ENCODE measurements at regions not wholly inside any gene's neighbourhood (a gene's known extent, or its start where the extent isn't known, plus 50 kb on each side); places are given as distances from the start of the nearest gene placed in this dataset.

- no peak for DNase-seq
- intact Hi-C loops (cut with DNase I) = no loop called here
- Histone ChIP-seq H3K4me1 (no peaks in the 10 kb centered on the region), H3K27me3 (no peaks in the 10 kb centered on the region), H3K4me3 (no peak overlapping the region), H3K36me3 (peaks cover 0 to 15% (median 0%) of the 10 kb centered on the region in 4 donors), H3K9me3 (peaks cover 0 to 7% (median 0%) of the 10 kb centered on the region in 4 donors), H3K27ac (no peak overlapping the region)
- TF ChIP-seq POLR2A (IDR thresholded peaks at IDR 0.05) (no peak), CTCF (IDR thresholded peaks at IDR 0.05) (peak in 2 of 4 experiments; percentile 38 to 59), POLR2AphosphoS5 (IDR thresholded peaks at IDR 0.05) (no peak), EP300 (IDR thresholded peaks at IDR 0.05) (no peak)
- 53 to 59% methylated on average over 3 of the region's 3 CpGs for WGBS, 2 donors
These were observed 63.7 kb upstream of the CD99 start for GRCh38 chrX:2627272-2627867.

- peaks cover 0 to 15% (median 0%) of the 10 kb centered on the region in 4 donors for H3K36me3 ChIP-seq
- WGBS, 2 donors = 78 to 95% methylated on average over 2 of the region's 2 CpGs
- no peak overlapping the region for H3K27ac ChIP-seq
- H3K27me3 ChIP-seq = no peaks in the 10 kb centered on the region
- no peak for DNase-seq
- no peaks in the 10 kb centered on the region for H3K4me1 ChIP-seq
- H3K9me3 ChIP-seq = peaks cover 0 to 5% (median 0%) of the 10 kb centered on the region in 4 donors
- H3K4me3 ChIP-seq = no peak overlapping the region
- TF ChIP-seq POLR2A (IDR thresholded peaks at IDR 0.05) = no peak
- TF ChIP-seq CTCF (IDR thresholded peaks at IDR 0.05) = no peak
- no peak for TF ChIP-seq EP300 (IDR thresholded peaks at IDR 0.05)
- no peak for TF ChIP-seq POLR2AphosphoS5 (IDR thresholded peaks at IDR 0.05)
- intact Hi-C loops (cut with DNase I) = no loop called here
These were observed 64.3 kb upstream of the CD99 start for GRCh38 chrX:2626750-2627149.

- Histone ChIP-seq H3K4me3 (no peak overlapping the region), H3K27ac (no peak overlapping the region), H3K4me1 (no peaks in the 10 kb centered on the region), H3K27me3 (no peaks in the 10 kb centered on the region), H3K36me3 (peaks cover 0 to 20% (median 0%) of the 10 kb centered on the region in 4 donors), H3K9me3 (no peaks in the 10 kb centered on the region)
- no peak for DNase-seq
- intact Hi-C loops (cut with DNase I) = no loop called here
- TF ChIP-seq CTCF (IDR thresholded peaks at IDR 0.05) = no peak
- TF ChIP-seq POLR2AphosphoS5 (IDR thresholded peaks at IDR 0.05) = no peak
- no peak for TF ChIP-seq EP300 (IDR thresholded peaks at IDR 0.05)
- no peak for TF ChIP-seq POLR2A (IDR thresholded peaks at IDR 0.05)
- WGBS, 2 donors = 92 to 94% methylated on average over 3 of the region's 3 CpGs
These were observed 70.5 kb upstream of the CD99 start for GRCh38 chrX:2620576-2620975.

- H3K4me1 ChIP-seq = no peaks in the 10 kb centered on the region
- H3K36me3 ChIP-seq = peaks cover 0 to 17% (median 0%) of the 10 kb centered on the region in 4 donors
- 41 to 53% methylated on average over 4 of the region's 4 CpGs for WGBS, 2 donors
- no peak for TF ChIP-seq CTCF (IDR thresholded peaks at IDR 0.05)
- TF ChIP-seq POLR2AphosphoS5 (IDR thresholded peaks at IDR 0.05) = no peak
- no peak for TF ChIP-seq POLR2A (IDR thresholded peaks at IDR 0.05)
- TF ChIP-seq EP300 (IDR thresholded peaks at IDR 0.05) = no peak
- no peak for DNase-seq
- H3K27ac ChIP-seq = no peak overlapping the region
- H3K9me3 ChIP-seq = no peaks in the 10 kb centered on the region
- H3K27me3 ChIP-seq = no peaks in the 10 kb centered on the region
- intact Hi-C loops (cut with DNase I) = no loop called here
- H3K4me3 ChIP-seq = no peak overlapping the region
These were observed 72.6 kb upstream of the CD99 start for GRCh38 chrX:2618516-2618915.

GRCh38 chrX:2614911-2615310, 76.2 kb upstream of the CD99 start:
- H3K36me3 ChIP-seq = peaks cover 0 to 13% (median 0%) of the 10 kb centered on the region in 4 donors
- DNase-seq = no peak
- H3K4me3 ChIP-seq = no peak overlapping the region
- intact Hi-C loops (cut with DNase I) = no loop called here
- peak overlapping the region in 2 of 4 donors; percentile 28 to 45 for H3K27ac ChIP-seq
- no peaks in the 10 kb centered on the region for H3K9me3 ChIP-seq
- no peaks in the 10 kb centered on the region for H3K27me3 ChIP-seq
- TF ChIP-seq CTCF (IDR thresholded peaks at IDR 0.05) (peak in 3 of 4 experiments; percentile 10 to 29 (median 22)), POLR2AphosphoS5 (IDR thresholded peaks at IDR 0.05) (peak in 1 of 4 donors; percentile 24), EP300 (IDR thresholded peaks at IDR 0.05) (no peak)
- peaks cover 0 to 9% (median 4%) of the 10 kb centered on the region in 4 donors for H3K4me1 ChIP-seq
- WGBS, 2 donors = 12 to 52% methylated on average over 3 of the region's 3 CpGs

Data from sigmoid colon (tissue), 6 donors.